IMR-90 (cell line): ENCODE measurements at regions not wholly inside any gene's neighbourhood (a gene's known extent, or its start where the extent isn't known, plus 50 kb on each side); places are given as distances from the start of the nearest gene placed in this dataset.

ENCODE experiments used
- ATAC-seq: fragments of 200-7000 bp; cut with Tn5 transposase; 2 replicates; pipeline ENCODE4 v1.9.1; 2020; ENCODE audit warnings: low read depth, mild to moderate bottlenecking, moderate library complexity
- BruUV-seq: library from RNA; stranded (reverse); fragments of 400-500 nt; replicated peaks from 2 replicates; lab custom pipeline; 2021; lab: Mats Ljungman, UMichigan
- CTCF ChIA-PET: fragments of 300-600 bp; formaldehyde crosslinking; extraction: SDS; loops from one replicate; lab custom pipeline; 2021; ENCODE audit warnings: antibody characterized with exemption; lab: Yijun Ruan, JAX
- POLR2A ChIA-PET: fragments of 300-600 bp; sonication (Branson Sonifier 250); formaldehyde crosslinking; loops from one replicate; lab custom pipeline; 2022; ENCODE audit warnings: antibody characterized with exemption; ENCODE audit not compliant: unreplicated experiment; lab: Charles Lee
- DNase-seq: peaks from one replicate; pipeline ENCODE4 v3.0.0; 2013
- H2AFZ ChIP-seq: replicated peaks from 2 replicates; pipeline ENCODE3; 2013; ENCODE audit warnings: low read length, mild to moderate bottlenecking; ENCODE audit not compliant: poor library complexity
- H2AK5ac ChIP-seq: 2 replicates; pipeline ENCODE4 v1.6.1; 2013; ENCODE audit warnings: low read depth, low read length, inconsistent platforms
- H2AK9ac ChIP-seq: replicated peaks from 2 replicates; pipeline ENCODE3; 2013; ENCODE audit warnings: mild to moderate bottlenecking, low read depth, low read length, moderate library complexity; ENCODE audit not compliant: poor library complexity
- H2BK120ac ChIP-seq: 2 replicates; pipeline ENCODE4 v1.6.1; 2013; ENCODE audit warnings: low read depth, low read length, inconsistent platforms
- H2BK15ac ChIP-seq: 3 replicates; pipeline ENCODE4 v1.6.1; 2013; ENCODE audit warnings: low read depth, low read length, inconsistent platforms
- H2BK20ac ChIP-seq: 2 replicates; pipeline ENCODE4 v1.6.1; 2013; ENCODE audit warnings: low read depth, mild to moderate bottlenecking, inconsistent platforms, low read length, moderate library complexity
- H2BK5ac ChIP-seq: 2 replicates; pipeline ENCODE4 v1.6.1; 2013; ENCODE audit warnings: mild to moderate bottlenecking, low read depth, low read length, inconsistent platforms; ENCODE audit not compliant: poor library complexity, severe bottlenecking
- H3K14ac ChIP-seq: replicated peaks from 2 replicates; pipeline ENCODE4 v1.6.1; 2013; ENCODE audit warnings: low read depth, low read length, inconsistent platforms
- H3K18ac ChIP-seq: 2 replicates; pipeline ENCODE4 v1.6.1; 2013; ENCODE audit warnings: low read depth, low read length, control low read depth
- H3K23ac ChIP-seq: 2 replicates; pipeline ENCODE4 v1.6.1; 2013; ENCODE audit warnings: low read depth, low read length, inconsistent platforms
- H3K27ac ChIP-seq: 2 replicates; pipeline ENCODE4 v1.5.1; 2013; ENCODE audit warnings: mild to moderate bottlenecking, control low read depth, low read length; ENCODE audit not compliant: insufficient read depth
- H3K27me3 ChIP-seq: 2 replicates; pipeline ENCODE4 v1.6.1; 2013; ENCODE audit warnings: low read length; ENCODE audit not compliant: control insufficient read depth, insufficient read depth
- H3K36me3 ChIP-seq: 2 replicates; pipeline ENCODE4 v1.6.1; 2013; ENCODE audit warnings: low read length, mixed read lengths; ENCODE audit not compliant: control insufficient read depth, insufficient read depth
- H3K4ac ChIP-seq: 2 replicates; pipeline ENCODE4 v1.6.1; 2013; ENCODE audit warnings: low read depth, low read length, inconsistent platforms
- H3K4me1 ChIP-seq: 2 replicates; pipeline ENCODE4 v1.6.1; 2013; ENCODE audit warnings: low read length, mixed read lengths; ENCODE audit not compliant: control insufficient read depth, insufficient read depth
- H3K4me2 ChIP-seq: 2 replicates; pipeline ENCODE4 v1.6.1; 2013; ENCODE audit warnings: low read depth, mild to moderate bottlenecking, control low read depth, low read length, moderate library complexity
- H3K4me3 ChIP-seq: 2 replicates; pipeline ENCODE4 v1.5.1; 2013; ENCODE audit warnings: low read depth, mild to moderate bottlenecking, control low read depth, low read length, moderate library complexity; ENCODE audit not compliant: insufficient read depth
- H3K56ac ChIP-seq: 2 replicates; pipeline ENCODE4 v1.6.1; 2013; ENCODE audit warnings: low read length, inconsistent platforms; ENCODE audit not compliant: insufficient read depth; ENCODE audit errors: extremely low read depth
- H3K79me1 ChIP-seq, 2 experiments: 2 replicates each; pipeline ENCODE4 v1.6.1; 2013; ENCODE audit warnings: low read length in 2 of 2, inconsistent platforms in 1 of 2, low read depth in 1 of 2
- H3K9ac ChIP-seq: 2 replicates; pipeline ENCODE4 v1.6.1; 2013; ENCODE audit warnings: low read depth, low read length, control low read depth
- H3K9me1 ChIP-seq: 2 replicates; pipeline ENCODE4 v1.6.1; 2013; ENCODE audit warnings: low read length, inconsistent platforms; ENCODE audit not compliant: insufficient read depth
- H3K9me3 ChIP-seq: 2 replicates; pipeline ENCODE4 v1.6.1; 2013; ENCODE audit warnings: low read length; ENCODE audit not compliant: control insufficient read depth, insufficient read depth
- H4K20me1 ChIP-seq: 2 replicates; pipeline ENCODE4 v1.6.1; 2013; ENCODE audit warnings: low read length, inconsistent platforms; ENCODE audit not compliant: insufficient read depth
- H4K5ac ChIP-seq: 2 replicates; pipeline ENCODE4 v1.6.1; 2013; ENCODE audit warnings: mild to moderate bottlenecking, low read depth, low read length, control low read depth
- H4K8ac ChIP-seq, 2 experiments: 2 replicates each; pipeline ENCODE4 v1.6.1; 2013; ENCODE audit warnings: low read depth in 2 of 2, low read length in 2 of 2, control low read depth in 1 of 2, inconsistent platforms in 1 of 2
- H4K91ac ChIP-seq: 2 replicates; pipeline ENCODE4 v1.6.1; 2013; ENCODE audit warnings: low read depth, low read length, inconsistent platforms; ENCODE audit not compliant: insufficient read depth
- CTCF ChIP-seq: conservative IDR thresholded peaks from 2 replicates; pipeline ENCODE4 v1.5.1; 2012; ENCODE audit warnings: mild to moderate bottlenecking, low read depth, low read length, improper control_type of control experiment
- NFE2L2 ChIP-seq: fragments of 150-350 bp; IDR thresholded peaks from 2 replicates; pipeline ENCODE4 v1.6.1; 2016; ENCODE audit warnings: low read depth, mild to moderate bottlenecking, low read length
- RAD21 ChIP-seq: IDR thresholded peaks from 2 replicates; pipeline ENCODE4 v1.6.1; 2012; ENCODE audit warnings: low read length, improper control_type of control experiment
- RFX5 ChIP-seq: IDR thresholded peaks from 2 replicates; pipeline ENCODE4 v1.8.0; 2012; ENCODE audit warnings: low read depth, mild to moderate bottlenecking, low read length, moderate library complexity
- WGBS, 2 experiments: methylation state at CpG; one replicate each; pipeline versions ENCODE4 v1.1.5 to v1.1.7; 2013; ENCODE audit warnings: missing lambda C conversion rate in 2 of 2; ENCODE audit not compliant: insufficient read length in 1 of 2; ENCODE audit errors: extremely low coverage in 2 of 2; 5-methylcytosine and 5-hydroxymethylcytosine counted together
- dilution Hi-C: fragments of 300-500 bp; cut with HindIII; formaldehyde crosslinking; loops from one replicate; pipeline ENCODE4 v1.14.3; 2018; ENCODE audit warnings: low sequenced_read_pairs; ENCODE audit not compliant: unreplicated experiment
- in situ Hi-C: fragments of 300-500 bp; cut with MboI; formaldehyde crosslinking; loops from 3 replicates; pipeline ENCODE4 v1.14.3; 2019; ENCODE audit warnings: low sequenced_read_pairs, inconsistent platforms, mixed read lengths
- intact Hi-C: fragments of 100-400 bp; cut with micrococcal nuclease; formaldehyde crosslinking; loops from 2 replicates; pipeline ENCODE4 v1.10.0; 2022

GRCh38 chr6:122289762-122290539, 109.5 kb upstream of the HSF2 start:
- no TSS peak for BruUV-seq
- H4K20me1 ChIP-seq, result no peaks in the 10 kb centered on the region
- WGBS, 2 experiments, result no CpG with 5 or more reads among the region's 4 CpGs
- H3K18ac ChIP-seq, result no peak overlapping the region
- H3K56ac ChIP-seq, result no peak overlapping the region
- no peak overlapping the region for H3K4me3 ChIP-seq
- H2AK5ac ChIP-seq, result no peak overlapping the region
- H3K4me1 ChIP-seq, result no peaks in the 10 kb centered on the region
- intact Hi-C loops (loop anchor here (2.0 kb wide), 1 partner anchor 861 kb away; no protein-coding TSS in a partner anchor), in situ Hi-C loops (no loop called here), dilution Hi-C loops (no loop called here)
- ATAC-seq, result no peak
- POLR2A ChIA-PET, result no interaction called here
- H2BK120ac ChIP-seq, result no peak overlapping the region
- no peaks in the 10 kb centered on the region for H3K27me3 ChIP-seq
- H4K8ac ChIP-seq, result no peak overlapping the region
- H3K9me1 ChIP-seq, result no peaks in the 10 kb centered on the region
- no peak overlapping the region for H3K9ac ChIP-seq
- no peak overlapping the region for H3K23ac ChIP-seq
- TF ChIP-seq CTCF (0 out of 2 replicates have a peak, but pooled peaks have one; percentile 21), NFE2L2 (no peak), RFX5 (no peak), RAD21 (peak; percentile 28; the same call in 1 of the 2 replicates)
- H3K14ac ChIP-seq, result no peak overlapping the region
- peak; percentile 7 for DNase-seq
- no peak overlapping the region for H2BK20ac ChIP-seq
- H3K9me3 ChIP-seq, result no peaks in the 10 kb centered on the region
- H3K36me3 ChIP-seq, result no peaks in the 10 kb centered on the region
- no peak overlapping the region for H2BK15ac ChIP-seq
- no peak overlapping the region for H3K4me2 ChIP-seq
- no peak overlapping the region for H3K4ac ChIP-seq
- H4K5ac ChIP-seq, result no peak overlapping the region
- CTCF ChIA-PET, result interaction anchor here (0.6 to 1.4 kb wide), 2 partner anchors 32 to 997 kb away, joined by 4 read pairs; no protein-coding TSS in a partner anchor
- H3K27ac ChIP-seq, result no peak overlapping the region
- no peaks in the 10 kb centered on the region for H3K79me1 ChIP-seq
- H2AK9ac ChIP-seq, result no peak overlapping the region
- no peak overlapping the region for H2AFZ ChIP-seq
- no peak overlapping the region for H2BK5ac ChIP-seq
- H4K91ac ChIP-seq, result no peak overlapping the region
